ENCODE measurements at regions not wholly inside any gene's neighbourhood (a gene's known extent, or its start where the extent isn't known, plus 50 kb on each side); places are given as distances from the start of the nearest gene placed in this dataset.
"Not testable (repeated sequence)": the region's sequence is repeated elsewhere in the genome, so short reads cannot be mapped to it uniquely, and the experiment has no call there.

DNA sequence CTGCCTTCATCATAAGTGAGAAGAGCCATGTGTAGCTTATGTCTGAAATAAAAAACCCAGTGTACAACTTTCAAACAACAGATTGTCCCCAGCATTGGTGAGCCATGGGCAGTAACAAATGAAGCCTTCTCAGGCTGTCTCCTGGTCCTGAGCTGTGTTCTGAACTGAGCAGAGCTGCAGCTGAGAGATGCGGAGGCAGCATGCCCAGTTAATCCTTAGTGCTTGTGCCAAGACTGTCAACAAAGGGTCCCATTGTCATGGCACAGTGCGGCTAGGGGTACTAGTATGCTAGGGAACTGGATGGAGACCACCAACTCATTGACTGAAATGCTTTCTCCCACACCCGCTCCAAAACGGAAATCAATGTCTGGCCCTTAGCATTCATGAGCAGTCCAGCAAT is 154.3 kb downstream of the RMST start:
- no peak for DNase-seq

DNA sequence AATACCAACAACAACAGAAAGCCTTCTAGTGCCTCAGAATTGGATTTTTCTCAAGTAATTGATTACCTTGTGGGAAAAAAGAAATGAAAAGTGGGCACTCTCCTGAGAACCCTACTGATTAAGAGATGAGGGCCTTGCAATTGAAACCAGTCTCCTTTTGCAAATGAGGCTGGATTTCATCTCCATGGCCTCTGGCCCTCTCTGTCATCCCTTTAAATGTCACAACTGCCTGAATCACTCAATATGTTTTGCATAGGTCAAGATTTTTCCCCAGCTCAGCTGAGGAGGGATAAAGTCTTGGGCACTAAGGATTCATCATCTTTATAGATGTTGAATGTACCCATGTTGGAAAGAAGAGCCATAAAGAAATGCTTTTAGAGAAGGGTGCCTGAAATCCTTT is 166.4 kb downstream of the RMST start:
- DNase-seq = no peak

GRCh38 chr12:97629382-97629781 is 166.8 kb downstream of the RMST start:
- no peak for DNase-seq

GRCh38 chr12:97630356-97630755 is 167.8 kb downstream of the RMST start:
- DNase-seq = no peak

DNA sequence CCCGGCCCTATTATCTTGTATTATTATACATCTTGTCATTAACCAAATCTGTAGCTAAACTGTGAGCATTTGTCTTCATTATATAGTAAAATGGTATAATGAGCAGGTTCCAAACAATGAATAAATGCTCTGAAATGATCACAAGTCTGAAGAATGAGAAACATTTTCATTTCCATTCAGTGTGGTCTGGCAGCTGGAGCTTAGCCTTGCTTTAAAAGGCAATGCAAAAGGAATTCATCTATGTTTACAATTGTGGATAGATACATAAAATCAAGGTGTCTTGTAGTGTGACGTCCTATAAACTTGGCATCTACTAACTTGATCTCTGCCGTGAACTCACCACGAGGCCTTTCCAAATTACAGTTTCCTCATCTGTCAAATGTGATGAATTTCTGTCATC is 168.3 kb downstream of the RMST start:
- no peak for DNase-seq

DNA sequence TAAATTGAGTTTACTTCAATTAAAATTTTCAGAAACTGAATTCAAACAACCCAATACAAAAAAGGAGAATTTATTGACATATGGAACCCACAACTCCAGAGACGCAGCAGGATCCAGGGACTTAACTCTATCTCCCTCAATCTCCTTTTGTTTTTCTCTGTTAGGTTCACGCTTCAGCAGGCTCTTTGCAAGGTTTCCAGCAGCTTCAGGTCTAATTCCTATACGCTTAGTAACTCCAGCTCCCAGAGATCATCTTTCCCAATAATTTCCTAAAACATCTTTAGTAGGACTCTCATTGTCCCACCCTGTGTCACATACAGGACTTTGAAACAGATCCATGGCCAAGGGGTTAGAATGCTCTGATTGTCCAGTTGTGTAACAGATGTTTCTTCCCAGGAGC is 175.2 kb downstream of the RMST start:
- no peak for DNase-seq

- no peak for DNase-seq
These were observed 176.1 kb downstream of the RMST start for GRCh38 chr12:97638739-97639138.

DNA sequence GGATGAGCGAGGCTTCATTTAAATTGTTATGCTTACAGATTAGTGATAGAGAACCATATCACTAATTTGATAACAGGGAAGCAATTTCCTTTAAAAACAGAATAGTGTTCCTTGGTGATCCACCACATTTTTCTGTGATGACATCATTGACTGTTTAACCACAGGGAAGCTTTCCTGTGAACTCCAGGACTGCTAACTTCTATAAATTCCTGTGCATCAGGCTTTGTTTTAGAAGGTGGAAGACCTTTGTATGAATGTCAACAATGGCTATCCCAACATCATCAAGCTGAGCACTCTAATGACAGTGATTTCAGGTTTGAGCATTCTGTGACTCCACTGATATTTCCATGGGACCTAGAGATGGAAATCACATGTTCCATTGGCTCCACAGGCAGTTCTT is 177.1 kb downstream of the RMST start:
- no peak for DNase-seq

- DNase-seq = no peak
These were observed 178.2 kb downstream of the RMST start for GRCh38 chr12:97640826-97641225.

DNA sequence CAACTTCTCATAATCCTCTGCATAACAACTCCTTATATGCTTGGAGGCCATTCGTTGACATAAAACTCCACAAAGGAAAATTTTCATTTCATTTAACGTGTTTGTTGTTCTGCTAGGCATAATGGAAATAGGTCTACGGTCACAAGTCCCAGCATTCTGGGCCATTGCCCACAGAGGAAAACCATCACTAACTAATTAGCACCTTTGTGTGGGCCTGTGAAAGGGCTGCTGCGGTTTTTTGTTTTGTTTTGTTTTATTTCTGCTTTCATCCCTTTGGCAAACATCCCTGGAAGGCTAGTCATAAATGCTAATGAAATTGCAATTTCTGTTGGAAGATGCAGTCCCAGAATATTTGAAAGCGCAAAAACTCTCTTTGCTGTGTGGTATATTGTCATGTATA is 180.3 kb downstream of the RMST start:
- no peak for DNase-seq

GRCh38 chr12:97643924-97644323 is 181.3 kb downstream of the RMST start:
- DNase-seq = no peak

DNA sequence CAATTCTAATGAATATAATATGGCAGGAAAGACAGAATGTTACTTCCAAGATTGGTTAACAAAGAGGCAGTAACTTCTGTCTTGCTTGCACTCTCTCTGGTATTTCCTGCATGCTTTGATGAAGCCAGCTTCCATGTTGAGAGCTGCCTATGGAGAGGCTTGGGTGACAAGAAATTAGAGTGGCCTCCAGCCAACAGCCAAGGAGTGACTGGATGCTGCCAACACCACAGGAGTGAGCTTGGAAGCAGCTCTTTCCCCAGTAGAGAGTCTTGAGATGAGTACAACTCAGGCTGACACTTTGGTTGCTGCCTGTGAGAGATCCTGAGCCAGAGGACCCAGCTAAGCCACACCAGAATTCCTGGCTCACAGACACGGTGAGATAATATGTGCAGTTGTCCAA is 183.1 kb downstream of the RMST start:
- peak; percentile 6 for DNase-seq

- DNase-seq = no peak
These were observed 184.5 kb downstream of the RMST start for GRCh38 chr12:97647142-97647541.

DNA sequence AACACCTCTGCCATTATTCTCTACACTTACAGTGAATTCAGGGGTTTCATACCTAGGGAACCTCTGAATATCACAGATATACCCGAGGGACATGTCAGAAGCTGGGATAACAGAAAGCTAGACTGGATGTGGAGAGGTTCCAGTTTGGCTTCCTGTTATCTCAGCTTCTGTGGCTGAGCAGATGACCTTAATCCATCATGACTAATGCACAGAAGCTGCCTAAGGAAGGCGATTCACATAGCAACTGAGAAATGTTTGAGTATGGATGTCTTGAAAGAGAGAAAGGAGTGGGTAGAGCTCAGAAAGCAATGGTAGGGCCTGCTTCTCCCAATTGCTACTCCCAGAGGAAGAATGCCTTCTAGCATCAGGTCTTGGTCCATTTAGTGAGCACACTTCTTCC is 187.6 kb downstream of the RMST start:
- DNase-seq = no peak

DNA sequence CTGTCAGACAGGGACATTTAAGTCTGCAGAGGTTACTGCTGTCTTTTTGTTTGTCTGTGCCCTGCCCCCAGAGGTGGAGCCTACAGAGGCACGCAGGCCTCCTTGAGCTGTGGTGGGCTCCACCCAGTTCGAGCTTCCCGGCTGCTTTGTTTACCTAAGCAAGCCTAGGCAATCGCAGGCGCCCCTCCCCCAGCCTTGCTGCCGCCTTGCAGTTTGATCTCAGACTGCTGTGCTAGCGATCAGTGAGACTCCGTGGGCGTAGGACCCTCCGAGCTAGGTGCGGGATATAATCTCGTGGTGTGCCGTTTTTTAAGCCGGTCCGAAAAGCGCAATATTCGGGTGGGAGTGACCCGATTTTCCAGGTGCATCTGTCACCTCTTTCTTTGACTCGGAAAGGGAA is 193.9 kb downstream of the RMST start:
- not testable (repeated sequence) for DNase-seq

GRCh38 chr12:97659117-97659880 is 196.7 kb downstream of the RMST start:
- no peak for DNase-seq

GRCh38 chr12:97666263-97666662 is 203.7 kb downstream of the RMST start:
- DNase-seq = no peak

DNA sequence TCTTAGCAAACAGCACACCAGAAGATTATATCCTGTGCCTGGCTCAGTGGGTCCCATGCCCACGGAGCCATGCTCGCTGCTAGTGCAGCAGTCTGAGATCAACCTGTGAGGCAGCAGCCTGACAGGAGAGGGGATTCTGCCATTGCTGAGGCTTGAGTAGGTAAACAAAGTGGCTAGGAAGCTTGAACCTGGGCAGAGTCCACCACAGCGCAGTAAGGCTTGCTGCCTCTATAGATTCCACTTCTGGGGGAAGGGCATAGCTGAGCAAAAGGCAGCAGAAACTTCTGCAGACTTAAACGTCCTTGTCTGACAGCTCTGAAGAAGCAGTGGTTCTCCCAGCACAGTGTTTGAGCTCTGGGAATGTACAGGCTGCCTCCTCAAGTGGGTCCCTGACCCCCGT is 210.3 kb downstream of the RMST start:
- no peak for DNase-seq

- DNase-seq = no peak
These were observed 218.1 kb downstream of the RMST start for GRCh38 chr12:97680751-97681150.

- DNase-seq = no peak
These were observed 219.3 kb downstream of the RMST start for GRCh38 chr12:97681612-97682504.

DNA sequence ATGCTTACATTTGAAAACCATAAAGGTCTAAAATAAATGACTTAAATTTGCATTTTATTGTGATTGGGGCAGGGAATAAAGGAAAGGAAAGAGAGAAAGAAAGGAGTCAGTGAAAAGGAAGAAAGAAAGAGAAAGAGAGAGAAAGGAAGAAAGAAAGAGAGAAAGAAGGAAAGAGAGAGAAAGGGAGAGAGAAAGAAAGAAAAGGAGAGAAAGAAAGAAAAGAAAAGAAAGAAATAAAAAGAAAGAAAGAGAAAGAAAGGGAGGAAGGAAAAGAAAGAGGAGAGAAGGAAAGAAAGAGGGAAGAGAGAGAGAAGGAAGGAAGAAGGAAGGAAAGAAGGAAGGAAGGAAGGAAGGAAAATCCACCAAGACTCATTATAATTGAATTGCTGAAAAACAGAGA is 222.8 kb downstream of the RMST start:
- no peak for DNase-seq

- no peak for DNase-seq
These were observed 239.3 kb downstream of the RMST start for GRCh38 chr12:97701901-97702300.

GRCh38 chr12:97711392-97711791 is 248.8 kb downstream of the RMST start:
- DNase-seq = no peak

DNA sequence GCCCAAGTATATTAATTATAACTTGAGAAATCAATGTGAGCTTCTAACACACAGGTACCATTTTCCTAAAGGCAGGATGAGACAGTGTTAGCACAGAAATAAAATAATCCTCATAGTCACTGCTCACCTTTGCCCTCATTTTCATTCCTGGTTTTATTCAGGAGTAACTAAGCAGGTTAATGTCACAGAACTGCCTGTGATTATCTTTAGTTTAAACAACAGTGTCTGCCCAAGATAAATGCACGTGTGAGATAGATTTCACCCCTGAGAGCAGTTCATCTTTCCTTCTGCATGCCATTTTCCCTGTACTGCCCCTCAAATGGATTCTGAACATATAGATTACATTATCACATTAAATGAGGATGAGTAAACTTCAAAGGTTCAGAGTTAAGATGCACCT is 250.7 kb downstream of the RMST start:
- DNase-seq = no peak
